SH-SY5Y (cell line): ENCODE measurements at regions not wholly inside any gene's neighbourhood (a gene's known extent, or its start where the extent isn't known, plus 50 kb on each side); places are given as distances from the start of the nearest gene placed in this dataset.

Source experiments
- GATA2 ChIP-seq: IDR thresholded peaks from 2 replicates; pipeline ENCODE4 v1.6.1; 2011; ENCODE audit warnings: mild to moderate bottlenecking, low read depth, low read length
- GATA3 ChIP-seq: IDR thresholded peaks from 2 replicates; pipeline ENCODE4 v1.6.1; 2011; ENCODE audit warnings: low read depth, mild to moderate bottlenecking, low read length, moderate library complexity

DNA sequence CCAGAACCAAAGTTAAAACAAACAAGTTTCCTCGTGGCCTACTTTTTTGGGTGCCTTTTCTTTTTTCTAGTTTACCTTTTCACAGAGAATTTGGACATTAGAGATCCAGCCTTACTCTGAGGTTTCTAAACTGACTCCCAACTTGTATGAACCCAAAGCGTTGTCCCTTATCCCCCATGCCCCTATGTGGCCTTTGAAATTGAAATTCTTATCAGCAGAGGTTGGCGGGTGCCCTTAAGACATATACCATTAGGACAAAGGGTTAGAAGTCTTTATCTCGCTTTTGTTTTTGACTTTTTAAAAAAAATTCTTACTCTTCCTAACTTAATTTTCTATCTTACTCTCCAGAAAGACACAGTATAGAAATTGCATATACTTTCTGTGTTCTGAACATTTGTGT, 76.3 kb upstream of the C7orf33 start:
- no peak for TF ChIP-seq GATA2
- TF ChIP-seq GATA3 = no peak
